SK-N-SH (cell line): ENCODE measurements at regions not wholly inside any gene's neighbourhood (a gene's known extent, or its start where the extent isn't known, plus 50 kb on each side); places are given as distances from the start of the nearest gene placed in this dataset.

ENCODE experiments used
- CTCF ChIP-seq: fragments of 200-600 bp; sonication (generic); IDR thresholded peaks from 2 replicates; pipeline ENCODE4 v1.6.1; 2017; ENCODE audit warnings: antibody characterized with exemption, mild to moderate bottlenecking, moderate library complexity
- EP300 ChIP-seq, 2 experiments: IDR thresholded peaks; 2 replicates each; pipeline versions ENCODE4 v1.4.0 to v1.6.1; 2012; ENCODE audit warnings: borderline replicate concordance in 1 of 2, low read depth in 1 of 2, low read length in 1 of 2
- IRF3 ChIP-seq: fragments of 150-350 bp; IDR thresholded peaks from 2 replicates; pipeline ENCODE4 v1.6.1; 2016; ENCODE audit warnings: mild to moderate bottlenecking, low read depth, low read length
- MXI1 ChIP-seq: IDR thresholded peaks from 2 replicates; pipeline ENCODE4 v1.6.1; 2012; ENCODE audit warnings: mild to moderate bottlenecking, low read depth, low read length, improper control_type of control experiment
- NFIC ChIP-seq: IDR thresholded peaks from 2 replicates; pipeline ENCODE4 v1.4.0; 2012; ENCODE audit warnings: borderline replicate concordance
- POLR2AphosphoS5 ChIP-seq: IDR thresholded peaks from 2 replicates; pipeline ENCODE4 v1.6.1; 2012; ENCODE audit warnings: low read depth, low read length
- RCOR1 ChIP-seq: fragments of 150-350 bp; IDR thresholded peaks from 2 replicates; pipeline ENCODE4 v1.6.1; 2017; ENCODE audit warnings: antibody characterized with exemption, low read length
- TF ChIP-seq, protein P1 (sequence below): IDR thresholded peaks from 2 replicates; pipeline ENCODE4 v1.4.0; 2012; ENCODE audit warnings: low read depth
- TF ChIP-seq, protein P2 (sequence below): IDR thresholded peaks from 2 replicates; pipeline ENCODE4 v1.6.1; 2012; ENCODE audit warnings: mild to moderate bottlenecking, low read depth, low read length, moderate library complexity

DNA sequence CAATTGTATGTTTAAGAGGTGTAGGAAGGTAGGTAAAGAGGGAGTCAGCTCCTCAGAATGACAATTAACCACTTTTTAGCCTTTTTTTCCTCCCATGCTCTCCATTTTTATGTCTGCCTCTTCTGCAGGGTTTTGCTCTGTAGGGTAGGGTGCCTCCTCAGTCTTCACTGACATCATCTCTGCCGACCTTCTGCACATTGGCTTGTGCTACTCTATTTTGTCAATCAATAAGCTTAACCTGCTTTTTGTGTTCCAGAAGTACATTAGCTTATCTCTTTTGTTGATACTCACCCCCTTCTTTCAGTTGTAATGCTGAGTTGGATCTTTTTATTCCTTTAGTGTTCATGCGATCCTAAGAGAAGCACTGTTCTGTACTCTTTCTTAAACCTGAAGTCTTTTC lies 323.2 kb downstream of the RDH14 start:
- no peak for TF ChIP-seq POLR2AphosphoS5
- no peak for TF ChIP-seq CTCF
- no peak for TF ChIP-seq EP300 (IDR thresholded peaks at IDR 0.05; ENCODE audit: borderline replicate concordance in 1 of 2, low read depth in 1 of 2, low read length in 1 of 2)
- TF ChIP-seq RCOR1: no peak
- TF ChIP-seq IRF3: no peak
- no peak for TF ChIP-seq NFIC
- TF ChIP-seq, protein P1, sequence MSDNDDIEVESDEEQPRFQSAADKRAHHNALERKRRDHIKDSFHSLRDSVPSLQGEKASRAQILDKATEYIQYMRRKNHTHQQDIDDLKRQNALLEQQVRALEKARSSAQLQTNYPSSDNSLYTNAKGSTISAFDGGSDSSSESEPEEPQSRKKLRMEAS: no peak
- TF ChIP-seq, protein P2, sequence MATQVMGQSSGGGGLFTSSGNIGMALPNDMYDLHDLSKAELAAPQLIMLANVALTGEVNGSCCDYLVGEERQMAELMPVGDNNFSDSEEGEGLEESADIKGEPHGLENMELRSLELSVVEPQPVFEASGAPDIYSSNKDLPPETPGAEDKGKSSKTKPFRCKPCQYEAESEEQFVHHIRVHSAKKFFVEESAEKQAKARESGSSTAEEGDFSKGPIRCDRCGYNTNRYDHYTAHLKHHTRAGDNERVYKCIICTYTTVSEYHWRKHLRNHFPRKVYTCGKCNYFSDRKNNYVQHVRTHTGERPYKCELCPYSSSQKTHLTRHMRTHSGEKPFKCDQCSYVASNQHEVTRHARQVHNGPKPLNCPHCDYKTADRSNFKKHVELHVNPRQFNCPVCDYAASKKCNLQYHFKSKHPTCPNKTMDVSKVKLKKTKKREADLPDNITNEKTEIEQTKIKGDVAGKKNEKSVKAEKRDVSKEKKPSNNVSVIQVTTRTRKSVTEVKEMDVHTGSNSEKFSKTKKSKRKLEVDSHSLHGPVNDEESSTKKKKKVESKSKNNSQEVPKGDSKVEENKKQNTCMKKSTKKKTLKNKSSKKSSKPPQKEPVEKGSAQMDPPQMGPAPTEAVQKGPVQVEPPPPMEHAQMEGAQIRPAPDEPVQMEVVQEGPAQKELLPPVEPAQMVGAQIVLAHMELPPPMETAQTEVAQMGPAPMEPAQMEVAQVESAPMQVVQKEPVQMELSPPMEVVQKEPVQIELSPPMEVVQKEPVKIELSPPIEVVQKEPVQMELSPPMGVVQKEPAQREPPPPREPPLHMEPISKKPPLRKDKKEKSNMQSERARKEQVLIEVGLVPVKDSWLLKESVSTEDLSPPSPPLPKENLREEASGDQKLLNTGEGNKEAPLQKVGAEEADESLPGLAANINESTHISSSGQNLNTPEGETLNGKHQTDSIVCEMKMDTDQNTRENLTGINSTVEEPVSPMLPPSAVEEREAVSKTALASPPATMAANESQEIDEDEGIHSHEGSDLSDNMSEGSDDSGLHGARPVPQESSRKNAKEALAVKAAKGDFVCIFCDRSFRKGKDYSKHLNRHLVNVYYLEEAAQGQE: no peak
- TF ChIP-seq MXI1: no peak
